ENCODE measurements at regions not wholly inside any gene's neighbourhood (a gene's known extent, or its start where the extent isn't known, plus 50 kb on each side); places are given as distances from the start of the nearest gene placed in this dataset.

DNA sequence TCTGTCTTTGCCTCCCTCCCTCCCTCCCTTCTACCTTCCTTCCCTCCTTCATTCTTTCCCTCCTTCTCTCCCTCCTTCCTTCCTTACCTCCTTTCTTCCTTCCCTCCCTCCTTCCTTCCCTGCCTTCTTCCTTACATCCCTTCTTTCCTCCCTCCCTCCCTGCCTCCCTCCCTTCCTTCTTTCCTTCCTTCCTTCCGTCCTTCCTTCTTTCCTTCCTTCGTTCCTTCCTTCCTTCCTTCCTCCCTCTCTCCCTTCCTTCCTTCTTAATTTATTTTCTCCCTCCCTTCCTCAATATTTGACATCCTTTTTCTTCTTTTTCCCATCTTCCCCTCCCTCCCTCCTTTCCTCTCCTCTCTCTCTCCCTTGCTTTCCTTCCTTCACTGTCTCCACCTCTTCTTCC is 301.8 kb downstream of the GATA3 start:
- TF ChIP-seq, protein P1, sequence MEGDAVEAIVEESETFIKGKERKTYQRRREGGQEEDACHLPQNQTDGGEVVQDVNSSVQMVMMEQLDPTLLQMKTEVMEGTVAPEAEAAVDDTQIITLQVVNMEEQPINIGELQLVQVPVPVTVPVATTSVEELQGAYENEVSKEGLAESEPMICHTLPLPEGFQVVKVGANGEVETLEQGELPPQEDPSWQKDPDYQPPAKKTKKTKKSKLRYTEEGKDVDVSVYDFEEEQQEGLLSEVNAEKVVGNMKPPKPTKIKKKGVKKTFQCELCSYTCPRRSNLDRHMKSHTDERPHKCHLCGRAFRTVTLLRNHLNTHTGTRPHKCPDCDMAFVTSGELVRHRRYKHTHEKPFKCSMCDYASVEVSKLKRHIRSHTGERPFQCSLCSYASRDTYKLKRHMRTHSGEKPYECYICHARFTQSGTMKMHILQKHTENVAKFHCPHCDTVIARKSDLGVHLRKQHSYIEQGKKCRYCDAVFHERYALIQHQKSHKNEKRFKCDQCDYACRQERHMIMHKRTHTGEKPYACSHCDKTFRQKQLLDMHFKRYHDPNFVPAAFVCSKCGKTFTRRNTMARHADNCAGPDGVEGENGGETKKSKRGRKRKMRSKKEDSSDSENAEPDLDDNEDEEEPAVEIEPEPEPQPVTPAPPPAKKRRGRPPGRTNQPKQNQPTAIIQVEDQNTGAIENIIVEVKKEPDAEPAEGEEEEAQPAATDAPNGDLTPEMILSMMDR (conservative IDR thresholded peaks at IDR 0.05): no peak
- TF ChIP-seq EZH2 (IDR thresholded peaks at IDR 0.05; ENCODE audit: low read depth): no peak
